NCI-H345 treated with DMSO at 0.1 percent for 48 hours (cell line): ENCODE measurements at regions not wholly inside any gene's neighbourhood (a gene's known extent, or its start where the extent isn't known, plus 50 kb on each side); places are given as distances from the start of the nearest gene placed in this dataset.
"Not testable (repeated sequence)": the region's sequence is repeated elsewhere in the genome, so short reads cannot be mapped to it uniquely, and the experiment has no call there.

ENCODE experiments used
- DNase-seq: peaks from one replicate; lab custom pipeline; 2025; ENCODE audit not compliant: unreplicated experiment; lab: John Stamatoyannopoulos, UW

DNA sequence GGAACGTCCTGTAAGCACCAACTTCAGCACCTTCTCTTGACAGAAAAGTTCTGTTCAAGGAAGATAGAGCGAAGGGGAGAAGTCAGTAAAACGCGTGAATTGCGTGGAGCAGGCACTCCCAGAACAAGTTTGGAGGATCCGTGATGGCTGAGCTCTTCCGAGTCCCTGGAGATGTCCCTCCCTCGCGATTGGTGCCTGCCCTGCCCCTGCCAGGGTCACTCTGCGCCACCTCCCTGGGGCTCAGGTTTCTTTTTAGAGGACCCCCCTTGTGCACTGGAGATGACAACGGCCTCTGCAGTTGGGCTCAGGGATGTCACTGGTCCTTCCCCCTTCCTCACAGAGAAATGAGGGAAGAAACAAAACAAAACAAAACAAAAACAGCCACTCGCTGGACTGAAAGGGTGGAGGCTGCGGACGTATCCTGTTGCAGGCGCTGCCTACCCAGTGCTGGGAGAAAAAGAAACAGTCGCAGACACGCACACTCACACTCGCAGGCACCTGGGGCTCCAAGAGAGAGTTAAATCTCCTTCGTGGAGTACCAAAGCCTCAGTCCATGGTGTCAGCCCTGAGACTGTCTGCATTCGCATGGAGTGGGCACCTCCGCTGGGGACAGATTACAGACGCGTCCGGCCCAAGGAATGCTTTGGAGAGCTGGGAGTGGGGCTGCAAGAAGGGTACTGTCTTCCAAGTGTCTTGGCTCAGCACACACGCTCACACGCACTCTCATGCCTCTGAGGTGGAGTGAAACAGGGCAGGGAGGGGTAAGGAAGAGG lies 512.7 kb downstream of the SLCO4C1 start:
- no peak for DNase-seq

DNA sequence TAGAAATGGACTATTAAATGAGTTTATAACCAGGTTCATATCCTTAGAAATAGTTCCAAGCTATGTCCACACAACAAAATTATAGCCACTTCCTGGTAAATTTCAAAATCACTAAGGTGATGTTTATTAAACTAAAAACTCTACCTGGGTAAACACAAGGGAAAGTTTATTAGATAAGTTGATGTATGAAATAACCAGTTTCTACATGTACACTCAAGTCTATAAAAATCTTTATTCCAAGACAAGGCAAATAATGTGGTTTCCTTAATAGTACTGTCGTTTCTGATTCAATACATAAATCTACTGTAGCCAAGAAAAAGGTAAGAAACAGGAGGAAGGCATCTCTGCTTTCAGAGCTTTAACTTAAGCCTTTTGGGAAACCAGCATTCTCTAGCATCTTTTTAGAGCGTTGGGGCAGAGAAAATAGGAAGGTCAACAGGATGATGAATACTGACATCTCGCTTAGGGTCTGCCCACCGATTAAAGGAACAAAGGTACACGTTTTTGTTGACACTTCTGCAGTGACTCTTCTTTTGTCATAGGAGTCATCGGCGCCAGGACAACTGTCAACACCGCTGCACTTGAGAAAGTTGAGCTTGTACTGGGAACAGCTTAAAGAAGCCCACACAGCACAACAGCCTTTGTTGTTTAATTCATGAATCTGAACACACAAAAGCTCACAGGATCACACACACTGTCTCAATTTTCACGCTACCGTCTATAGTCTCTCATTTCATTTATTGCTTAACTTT lies 513.6 kb downstream of the SLCO4C1 start:
- DNase-seq = no peak

- DNase-seq = no peak
Measured at GRCh38 chr5:101751105-101751504, 545.0 kb downstream of the SLCO4C1 start.

GRCh38 chr5:101743000-101743399 lies 553.1 kb downstream of the SLCO4C1 start:
- not testable (repeated sequence) for DNase-seq

DNA sequence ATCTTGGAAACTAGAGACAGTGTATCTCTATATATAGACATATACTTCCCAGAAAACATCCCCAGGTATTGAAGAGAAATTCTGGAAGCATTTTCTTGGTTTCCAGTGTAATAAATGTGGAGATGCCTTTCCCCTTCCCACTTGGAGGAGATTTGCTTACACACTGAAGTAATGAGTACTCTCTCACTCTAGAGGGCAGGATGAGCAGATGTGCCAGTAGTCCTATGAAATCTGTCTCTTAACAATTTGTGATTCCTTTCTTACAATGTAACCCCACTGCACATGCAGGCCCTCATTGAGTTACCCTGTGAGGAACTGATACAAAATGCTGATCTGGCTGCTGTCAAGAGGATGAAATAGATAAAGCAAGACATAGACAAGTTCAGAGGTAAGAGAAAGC lies 567.2 kb downstream of the SLCO4C1 start:
- DNase-seq = no peak

GRCh38 chr5:101721543-101721942 lies 574.5 kb downstream of the SLCO4C1 start:
- no peak for DNase-seq

GRCh38 chr5:101720033-101720432 lies 576.1 kb downstream of the SLCO4C1 start:
- no peak for DNase-seq

DNA sequence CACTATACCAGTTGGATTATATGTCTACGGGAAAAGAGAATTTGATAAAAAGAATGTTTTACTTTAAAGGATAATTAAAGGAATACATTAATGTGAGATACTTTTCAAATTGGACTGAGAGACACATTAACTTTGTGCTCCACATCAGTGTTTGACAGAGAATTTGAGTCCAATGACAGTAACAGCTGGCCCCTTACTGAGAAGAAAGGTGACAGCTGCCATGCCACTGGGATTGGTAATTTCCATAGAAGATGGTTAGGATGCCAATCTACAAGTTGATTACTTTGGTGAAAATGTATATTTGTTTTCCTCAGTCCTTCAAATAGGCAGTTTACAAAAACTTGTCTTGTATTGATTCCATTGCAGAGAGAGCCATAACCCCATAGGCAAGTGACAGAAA lies 578.4 kb downstream of the SLCO4C1 start:
- DNase-seq = no peak

- no peak for DNase-seq
Measured at GRCh38 chr5:101716941-101717340, 579.1 kb downstream of the SLCO4C1 start.

- DNase-seq = not testable (repeated sequence)
Measured at GRCh38 chr5:101715790-101716189, 580.3 kb downstream of the SLCO4C1 start.

- no peak for DNase-seq
Measured at GRCh38 chr5:101689306-101689705, 606.8 kb downstream of the SLCO4C1 start.

GRCh38 chr5:101688156-101688555 lies 607.9 kb downstream of the SLCO4C1 start:
- no peak for DNase-seq

- DNase-seq = no peak
Measured at GRCh38 chr5:101687349-101687985, 608.6 kb downstream of the SLCO4C1 start.

DNA sequence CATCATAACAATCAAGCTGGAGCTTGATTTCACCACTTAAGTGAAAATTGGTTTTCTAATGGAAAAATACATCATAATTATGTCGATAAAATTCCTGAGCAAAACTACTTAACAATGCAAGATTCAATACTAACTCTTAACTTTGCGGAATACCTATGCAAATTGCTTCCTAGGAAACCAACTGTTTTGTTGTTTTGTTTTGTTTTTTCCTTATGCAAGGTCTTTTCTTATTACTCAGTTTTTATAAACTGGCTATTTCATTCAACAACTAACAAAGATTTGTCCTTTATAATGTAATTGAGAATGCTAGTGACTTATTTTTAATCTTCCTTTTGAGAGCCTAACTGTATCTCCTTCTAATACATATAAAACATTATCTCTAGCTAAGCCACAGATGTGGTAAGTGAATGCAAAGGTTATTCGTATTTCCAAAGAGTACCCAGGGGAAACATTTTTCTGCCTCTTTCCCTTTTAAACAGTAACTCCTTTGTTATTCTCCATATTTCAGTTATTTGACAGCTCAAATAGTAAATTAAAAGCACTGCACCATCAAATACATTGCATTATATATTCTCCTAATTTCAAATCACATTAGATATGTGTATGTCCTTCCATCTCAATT lies 609.4 kb downstream of the SLCO4C1 start:
- DNase-seq = no peak

DNA sequence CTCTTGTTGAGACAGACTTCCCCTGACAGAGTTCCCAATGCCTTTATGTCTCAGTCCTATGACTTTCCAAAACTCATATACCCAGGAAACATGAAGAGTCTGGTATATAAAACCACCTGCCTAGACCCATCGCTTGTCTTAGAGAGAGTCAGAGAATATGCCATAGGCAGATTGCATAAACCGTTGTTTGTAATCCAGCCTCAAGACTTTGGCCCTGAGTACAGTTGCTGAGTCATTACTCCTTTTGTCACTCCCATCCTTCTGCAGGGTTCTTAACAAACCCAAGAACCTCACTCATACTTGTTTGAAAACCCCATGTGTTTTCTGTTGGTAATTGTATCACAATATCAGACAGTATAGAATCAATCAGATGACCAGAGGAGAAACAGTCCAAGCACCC lies 616.3 kb downstream of the SLCO4C1 start:
- no peak for DNase-seq

DNA sequence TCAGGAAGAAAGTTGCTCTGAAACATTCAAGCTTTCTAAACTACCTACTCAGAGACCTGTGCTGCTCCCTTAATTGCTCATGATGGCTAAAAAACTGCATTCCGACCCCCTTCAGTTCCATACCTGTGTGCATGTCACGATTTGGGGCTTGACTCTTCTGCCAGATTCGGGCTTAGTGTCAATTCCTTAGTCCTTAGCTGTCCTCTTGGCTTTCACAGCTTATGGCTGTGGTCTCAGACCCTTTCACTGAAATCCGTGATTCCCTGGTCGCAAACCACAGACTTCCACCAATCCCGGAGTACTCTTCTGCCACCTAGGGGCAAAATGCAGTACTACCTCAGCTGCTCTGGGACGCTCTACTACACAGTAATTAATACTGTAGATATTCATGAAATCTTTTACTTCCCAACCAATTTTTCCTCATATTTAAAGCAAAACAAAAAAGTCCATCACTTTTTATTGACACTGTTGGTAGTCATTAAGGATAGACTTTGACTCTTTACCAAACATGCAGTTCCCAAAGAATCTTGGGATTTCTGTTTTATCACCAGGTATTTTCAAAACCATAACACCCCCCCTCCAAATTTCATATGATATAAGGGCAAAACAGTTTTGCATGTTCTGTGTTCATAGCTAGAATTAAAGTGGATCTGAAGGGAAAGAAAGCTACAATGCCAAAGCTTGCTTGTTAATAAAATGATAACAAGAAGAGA lies 617.4 kb downstream of the SLCO4C1 start:
- DNase-seq = peak; percentile 3

DNA sequence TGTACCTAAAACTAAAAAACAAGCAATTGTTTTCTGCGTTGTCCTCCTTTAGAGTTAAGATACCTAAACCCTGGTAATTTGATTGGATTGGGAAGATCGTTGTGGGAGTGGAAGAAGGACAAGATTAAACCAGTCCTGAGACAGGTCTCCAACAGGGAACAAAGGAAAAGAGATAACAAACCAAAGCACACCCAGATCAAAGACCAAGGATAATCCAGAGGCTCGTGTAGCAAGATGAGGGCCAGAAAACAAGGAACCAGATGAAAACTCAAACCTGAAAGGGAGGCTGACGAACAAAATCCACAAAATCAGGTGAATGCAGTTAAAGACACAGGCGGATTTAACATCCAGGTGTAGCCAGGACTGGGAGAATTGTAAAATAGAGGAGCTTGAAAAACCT lies 618.1 kb downstream of the SLCO4C1 start:
- no peak for DNase-seq

DNA sequence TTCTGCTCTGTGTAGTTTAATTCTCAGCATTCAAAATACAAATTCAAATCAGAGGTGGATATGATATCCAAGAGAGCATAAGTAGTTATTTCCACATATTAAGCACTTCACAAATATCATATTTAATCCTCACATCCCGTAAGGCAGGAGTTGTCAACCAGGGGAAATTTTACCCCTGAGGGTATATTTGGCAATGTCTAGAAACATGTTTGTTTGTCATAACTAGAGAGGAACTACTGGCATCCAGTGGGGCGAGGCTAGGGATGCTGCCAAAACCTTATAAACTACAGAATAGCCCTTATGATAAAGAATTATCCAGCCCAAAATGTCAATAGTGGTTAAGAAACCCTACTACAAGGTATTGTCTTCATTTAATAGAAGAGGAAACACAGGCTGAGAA lies 619.4 kb downstream of the SLCO4C1 start:
- DNase-seq = no peak

GRCh38 chr5:101675510-101676219 lies 620.4 kb downstream of the SLCO4C1 start:
- no peak for DNase-seq

DNA sequence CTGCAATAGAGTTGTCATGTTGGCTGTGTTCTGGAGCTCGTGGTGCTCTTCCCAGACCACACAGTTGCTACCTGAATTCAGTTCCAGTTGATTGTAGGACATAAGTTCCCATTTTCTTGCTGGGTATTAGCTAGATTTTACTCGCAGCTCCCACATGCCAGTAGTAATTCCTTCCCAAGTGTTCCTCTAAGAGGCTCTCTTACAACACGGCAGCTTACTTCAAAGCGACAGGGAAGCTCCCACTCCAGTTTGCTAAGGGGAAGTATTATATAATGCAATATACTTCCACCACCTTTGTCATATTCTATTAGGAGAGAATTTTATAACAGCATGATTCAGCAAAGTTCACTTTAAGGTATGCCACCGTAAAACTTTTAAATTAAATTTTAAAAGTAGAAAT lies 623.0 kb downstream of the SLCO4C1 start:
- no peak for DNase-seq
